Stomach (tissue), 8 donors: ENCODE measurements at regions not wholly inside any gene's neighbourhood (a gene's known extent, or its start where the extent isn't known, plus 50 kb on each side); places are given as distances from the start of the nearest gene placed in this dataset.

Experiments used
- DNase-seq, 2 donors: peaks; one replicate each; pipeline versions ENCODE4 v3.0.0 to v3.0.0-alpha.2; 2013 to 2019
- H3K27ac ChIP-seq, 5 donors: fragments of 200-600 bp in 4 of 5; sonication (generic) in 4 of 5; one replicate each; pipeline ENCODE4 v1.5.1; 2013 to 2019; ENCODE audit warnings: mild to moderate bottlenecking in 1 of 5, moderate library complexity in 1 of 5
- H3K27me3 ChIP-seq, 3 donors: fragments of 200-600 bp; sonication (generic); one replicate each; pipeline ENCODE4 v1.5.1; 2017 to 2019; ENCODE audit warnings: mixed run types in 1 of 3
- H3K36me3 ChIP-seq, 4 donors: fragments of 200-600 bp; sonication (generic); 1 replicate in 3 of 4; 2 replicates in 1 of 4; pipeline ENCODE4 v1.5.1; 2016 to 2019
- H3K4me1 ChIP-seq, 4 donors: fragments of 200-600 bp; sonication (generic); one replicate each; pipeline ENCODE4 v1.5.1; 2016 to 2019
- H3K4me3 ChIP-seq, 4 donors: fragments of 200-600 bp; sonication (generic) in 3 of 4; one replicate each; pipeline ENCODE4 v1.5.1; 2016 to 2019; ENCODE audit warnings: mild to moderate bottlenecking in 1 of 4
- H3K9me3 ChIP-seq, 4 donors: fragments of 200-600 bp; sonication (generic); one replicate each; pipeline ENCODE4 v1.5.1; 2016 to 2019
- CTCF ChIP-seq, 7 experiments: fragments of 450-650 bp in 4 of 7; fragments of 200-600 bp in 3 of 7; sonication (generic) in 3 of 7; IDR thresholded peaks; one replicate each; pipeline ENCODE4 v1.5.1; 2016 to 2019; ENCODE audit warnings: antibody characterized with exemption in 7 of 7, control low read depth in 2 of 7, mild to moderate bottlenecking in 1 of 7
- EP300 ChIP-seq: sonication (generic); formaldehyde crosslinking; IDR thresholded peaks from one replicate; pipeline ENCODE4 v1.6.1; 2017; ENCODE audit warnings: antibody characterized with exemption
- POLR2A ChIP-seq, 4 donors: fragments of 450-650 bp; IDR thresholded peaks; one replicate each; pipeline ENCODE4 v1.6.1; 2016; ENCODE audit warnings: antibody characterized with exemption in 4 of 4, control low read depth in 2 of 4, mild to moderate bottlenecking in 1 of 4, moderate library complexity in 1 of 4
- POLR2AphosphoS5 ChIP-seq, 3 donors: sonication (generic); formaldehyde crosslinking; IDR thresholded peaks; one replicate each; pipeline ENCODE4 v1.6.1; 2016; ENCODE audit warnings: antibody characterized with exemption in 3 of 3
- WGBS, 5 donors: extraction: QIAGEN DNeasy Blood & Tissue Kit in 3 of 5; methylation state at CpG; one replicate each; pipeline versions ENCODE4 v1.1.5 to v1.1.7; 2013 to 2018; 5-methylcytosine and 5-hydroxymethylcytosine counted together
- intact Hi-C: fragments of 100-400 bp; cut with DNase I; formaldehyde crosslinking; loops from one replicate; pipeline ENCODE4 v1.15.1; 2023; ENCODE audit warnings: low total_unique reads
- donor health status: healthy with polysubstance abuse.
- donor health status: Bipolar disorder and iron deficiency.
- donor health status: healthy.

DNA sequence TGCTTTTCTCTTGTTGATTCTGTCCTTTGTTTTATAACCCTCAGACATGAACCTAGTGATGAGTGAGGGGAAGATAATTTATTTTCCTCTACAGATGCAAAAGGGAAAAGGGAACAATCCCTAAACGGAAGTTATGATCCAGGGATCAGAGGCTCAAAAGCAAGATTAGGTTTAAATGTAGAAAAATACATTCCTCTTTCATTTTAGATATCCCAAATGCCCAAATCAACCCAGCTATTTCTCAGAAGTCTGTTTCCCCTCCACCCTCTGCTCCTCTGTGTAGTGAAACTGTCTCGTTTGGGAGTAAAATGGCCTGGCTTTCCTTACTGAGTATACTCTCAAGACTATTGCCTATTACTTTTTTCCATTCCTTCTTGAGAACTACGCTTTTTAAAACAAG is 97.1 kb downstream of the PRL start:
- H3K27me3 ChIP-seq, result no peaks in the 10 kb centered on the region
- H3K27ac ChIP-seq, result no peak overlapping the region
- no peaks in the 10 kb centered on the region for H3K4me1 ChIP-seq
- 58 to 86% (median 79%) methylated on average over 3 of the region's 3 CpGs for WGBS, 5 donors
- H3K9me3 ChIP-seq, result no peaks in the 10 kb centered on the region
- TF ChIP-seq POLR2AphosphoS5 (IDR thresholded peaks at IDR 0.05), result no peak
- TF ChIP-seq EP300, result no peak
- no peak for TF ChIP-seq CTCF (IDR thresholded peaks at IDR 0.05)
- TF ChIP-seq POLR2A (IDR thresholded peaks at IDR 0.05), result no peak
- no peak overlapping the region for H3K4me3 ChIP-seq
- no peaks in the 10 kb centered on the region for H3K36me3 ChIP-seq
- intact Hi-C loops, result no loop called here
- no peak for DNase-seq

- no peaks in the 10 kb centered on the region for H3K27me3 ChIP-seq
- no peaks in the 10 kb centered on the region for H3K9me3 ChIP-seq
- intact Hi-C loops, result no loop called here
- no peaks in the 10 kb centered on the region for H3K4me1 ChIP-seq
- 73 to 87% (median 79%) methylated on average over 6 of the region's 6 CpGs for WGBS, 5 donors
- H3K4me3 ChIP-seq, result no peak overlapping the region
- no peak for DNase-seq
- H3K36me3 ChIP-seq, result no peaks in the 10 kb centered on the region
- TF ChIP-seq CTCF (IDR thresholded peaks at IDR 0.05) (no peak), EP300 (no peak), POLR2A (IDR thresholded peaks at IDR 0.05) (no peak), POLR2AphosphoS5 (IDR thresholded peaks at IDR 0.05) (no peak)
- H3K27ac ChIP-seq, result no peak overlapping the region
Observed at GRCh38 chr6:22204153-22204552, 92.7 kb downstream of the PRL start.

DNA sequence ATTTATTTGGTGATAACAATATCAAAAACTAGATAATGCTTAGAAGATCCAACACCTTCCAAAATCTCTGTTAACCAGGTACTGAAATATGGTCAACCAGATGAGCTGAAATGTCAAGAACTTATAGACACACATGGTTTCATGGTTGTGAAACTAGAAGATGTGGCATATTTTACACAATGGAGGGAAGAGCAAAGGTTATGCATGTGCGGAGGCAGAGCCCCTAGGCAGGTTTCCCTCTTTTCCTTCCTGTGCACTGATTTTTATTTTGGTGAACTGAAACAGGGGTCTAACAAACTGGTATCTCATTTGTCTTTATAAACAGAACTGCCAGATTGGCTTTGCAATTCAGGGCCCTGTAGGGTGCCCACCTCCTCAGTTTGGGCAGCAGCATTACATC is 91.6 kb downstream of the PRL start:
- H3K4me3 ChIP-seq, result no peak overlapping the region
- intact Hi-C loops, result no loop called here
- no peaks in the 10 kb centered on the region for H3K27me3 ChIP-seq
- no peak overlapping the region for H3K27ac ChIP-seq
- 60 to 94% (median 88%) methylated on average over 1 of the region's 1 CpG for WGBS, 5 donors
- DNase-seq, result no peak
- H3K36me3 ChIP-seq, result no peaks in the 10 kb centered on the region
- no peak for TF ChIP-seq POLR2AphosphoS5 (IDR thresholded peaks at IDR 0.05)
- TF ChIP-seq POLR2A (IDR thresholded peaks at IDR 0.05), result no peak
- TF ChIP-seq CTCF (IDR thresholded peaks at IDR 0.05), result no peak
- TF ChIP-seq EP300, result no peak
- H3K4me1 ChIP-seq, result no peaks in the 10 kb centered on the region
- H3K9me3 ChIP-seq, result no peaks in the 10 kb centered on the region

DNA sequence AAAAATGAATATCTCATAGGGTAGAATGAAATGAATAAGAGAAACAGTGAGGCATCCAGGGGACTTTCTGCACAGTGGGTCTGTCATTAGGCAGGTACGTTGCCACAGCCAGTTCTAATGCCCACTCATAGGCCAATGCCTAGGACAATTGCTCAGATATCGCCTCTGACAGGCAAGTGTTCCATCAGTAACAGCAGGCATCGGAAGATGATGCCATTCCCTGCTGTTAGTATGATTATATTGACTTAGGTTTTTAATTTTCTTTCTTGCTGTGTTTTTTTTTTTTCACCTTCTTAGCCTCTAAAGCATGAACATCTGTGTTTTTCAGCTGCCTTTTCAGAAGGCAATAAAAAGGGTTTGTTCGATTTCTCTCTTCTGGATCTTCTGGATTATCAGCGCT is 90.7 kb downstream of the PRL start:
- no peaks in the 10 kb centered on the region for H3K36me3 ChIP-seq

More for the DNA sequence above, 90.7 kb downstream of the PRL start:
- Histone ChIP-seq H3K4me3 (no peak overlapping the region), H3K4me1 (no peaks in the 10 kb centered on the region), H3K27ac (no peak overlapping the region), H3K27me3 (no peaks in the 10 kb centered on the region), H3K9me3 (no peaks in the 10 kb centered on the region)
- TF ChIP-seq POLR2AphosphoS5 (IDR thresholded peaks at IDR 0.05) (no peak), EP300 (no peak), POLR2A (IDR thresholded peaks at IDR 0.05) (no peak), CTCF (IDR thresholded peaks at IDR 0.05) (no peak)
- DNase-seq, result no peak
- WGBS, 5 donors, result 81 to 85% (median 83%) methylated on average over 5 of the region's 5 CpGs
- intact Hi-C loops, result no loop called here
